GM18951 (cell line): ENCODE measurements at regions not wholly inside any gene's neighbourhood (a gene's known extent, or its start where the extent isn't known, plus 50 kb on each side); places are given as distances from the start of the nearest gene placed in this dataset.

ENCODE experiments used
- POLR2A ChIP-seq: IDR thresholded peaks from 4 replicates; pipeline ENCODE4 v1.6.1; 2011; ENCODE audit warnings: mild to moderate bottlenecking; ENCODE audit not compliant: insufficient read length, insufficient read depth; ENCODE audit errors: extremely low read depth
- in situ Hi-C: fragments of 300-500 bp; cut with MboI; formaldehyde crosslinking; loops from one replicate; pipeline ENCODE4 v1.12.0; 2022; ENCODE audit warnings: low sequenced_read_pairs, mixed read lengths, inconsistent platforms; ENCODE audit not compliant: unreplicated experiment

GRCh38 chr11:128389461-128389976 is 197.8 kb downstream of the ETS1 start:
- TF ChIP-seq POLR2A: no peak
- in situ Hi-C loops: no loop called here

- no peak for TF ChIP-seq POLR2A
- in situ Hi-C loops: no loop called here
Observed at GRCh38 chr11:128388206-128388815, 199.0 kb downstream of the ETS1 start.

GRCh38 chr11:128379587-128380580 is 207.5 kb downstream of the ETS1 start:
- TF ChIP-seq POLR2A: no peak
- in situ Hi-C loops: no loop called here

- in situ Hi-C loops: no loop called here
- no peak for TF ChIP-seq POLR2A
Observed at GRCh38 chr11:128375961-128376360, 211.4 kb downstream of the ETS1 start.

- in situ Hi-C loops: no loop called here
- no peak for TF ChIP-seq POLR2A
Observed at GRCh38 chr11:128374026-128374425, 213.3 kb downstream of the ETS1 start.

- in situ Hi-C loops: no loop called here
- no peak for TF ChIP-seq POLR2A
Observed at GRCh38 chr11:128372977-128373376, 214.4 kb downstream of the ETS1 start.

GRCh38 chr11:128367573-128367972 is 219.8 kb downstream of the ETS1 start:
- TF ChIP-seq POLR2A: no peak
- in situ Hi-C loops: no loop called here

GRCh38 chr11:128365044-128365443 is 222.3 kb downstream of the ETS1 start:
- TF ChIP-seq POLR2A: no peak
- in situ Hi-C loops: no loop called here

- in situ Hi-C loops: no loop called here
- no peak for TF ChIP-seq POLR2A
Observed at GRCh38 chr11:128361451-128362020, 225.8 kb downstream of the ETS1 start.

- in situ Hi-C loops: no loop called here
- no peak for TF ChIP-seq POLR2A
Observed at GRCh38 chr11:128359515-128359914, 227.8 kb downstream of the ETS1 start.

GRCh38 chr11:128357073-128357472 is 230.3 kb downstream of the ETS1 start:
- in situ Hi-C loops: no loop called here

GRCh38 chr11:128355558-128355957 is 231.8 kb downstream of the ETS1 start:
- no peak for TF ChIP-seq POLR2A
- in situ Hi-C loops: no loop called here

More at GRCh38 chr11:128357073-128357472, 230.3 kb downstream of the ETS1 start:
- no peak for TF ChIP-seq POLR2A

GRCh38 chr11:128354476-128354875 is 232.9 kb downstream of the ETS1 start:
- in situ Hi-C loops: no loop called here

GRCh38 chr11:128351168-128351567 is 236.2 kb downstream of the ETS1 start:
- no peak for TF ChIP-seq POLR2A
- in situ Hi-C loops: no loop called here

More at GRCh38 chr11:128354476-128354875, 232.9 kb downstream of the ETS1 start:
- TF ChIP-seq POLR2A: no peak
